Nephron (organoid): ENCODE measurements at regions not wholly inside any gene's neighbourhood (a gene's known extent, or its start where the extent isn't known, plus 50 kb on each side); places are given as distances from the start of the nearest gene placed in this dataset.

Source experiments
- H3K27ac Mint-ChIP-seq, 3 experiments: 2 replicates each; pipeline ENCODE4 v1.8.0; 2020; ENCODE audit warnings: mixed read lengths in 3 of 3, mild to moderate bottlenecking in 2 of 3, moderate library complexity in 1 of 3
- H3K27me3 Mint-ChIP-seq: 2 replicates; pipeline ENCODE4 v1.8.0; 2021; ENCODE audit warnings: low read depth, mild to moderate bottlenecking, moderate library complexity, mixed read lengths
- H3K36me3 Mint-ChIP-seq: 2 replicates; pipeline ENCODE4 v1.8.0; 2020; ENCODE audit warnings: low read depth, mixed read lengths
- H3K4me1 Mint-ChIP-seq: 2 replicates; pipeline ENCODE4 v1.8.0; 2020; ENCODE audit warnings: mixed read lengths
- H3K4me3 Mint-ChIP-seq, 3 experiments: 2 replicates each; pipeline ENCODE4 v1.8.0; 2020; ENCODE audit warnings: mild to moderate bottlenecking in 3 of 3, mixed read lengths in 3 of 3, moderate library complexity in 2 of 3
- H3K9me3 Mint-ChIP-seq: 2 replicates; pipeline ENCODE4 v1.8.0; 2020; ENCODE audit warnings: mixed read lengths
- CTCF ChIP-seq, 3 experiments: fragments of 200-600 bp; sonication (generic); IDR thresholded peaks; one replicate each; pipeline ENCODE4 v1.5.0; 2021; ENCODE audit warnings: antibody characterized with exemption in 3 of 3; ENCODE audit not compliant: unreplicated experiment in 3 of 3

DNA sequence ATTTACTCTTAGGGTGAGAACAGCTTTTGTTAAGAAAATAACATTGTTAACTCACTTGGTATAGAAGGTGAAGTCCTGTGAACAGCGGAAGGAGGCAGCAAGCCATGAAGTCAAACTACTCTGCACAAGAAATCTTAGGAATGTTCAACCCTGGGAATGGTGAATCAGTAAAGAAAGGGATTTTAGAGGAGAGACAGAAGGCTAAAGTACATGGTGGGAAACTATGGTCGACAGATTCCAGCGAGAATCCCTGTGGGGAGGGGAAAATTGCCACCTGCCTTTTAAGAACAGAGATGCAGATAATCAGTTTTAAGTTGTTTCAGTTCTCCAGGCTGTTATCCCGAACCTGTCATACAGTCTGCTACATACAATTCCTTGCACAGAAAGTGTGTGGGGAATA is 63.2 kb upstream of the PTPRR start:
- Mint-ChIP-seq H3K27ac (peak overlapping the region; percentile 24 to 92 (median 67)), H3K36me3 (no peaks in the 10 kb centered on the region), H3K4me3 (no peak overlapping the region), H3K27me3 (no peaks in the 10 kb centered on the region), H3K4me1 (peaks cover 12% of the 10 kb centered on the region), H3K9me3 (no peaks in the 10 kb centered on the region)
- TF ChIP-seq CTCF (IDR thresholded peaks at IDR 0.05; ENCODE audit: unreplicated experiment in 3 of 3), result no peak

DNA sequence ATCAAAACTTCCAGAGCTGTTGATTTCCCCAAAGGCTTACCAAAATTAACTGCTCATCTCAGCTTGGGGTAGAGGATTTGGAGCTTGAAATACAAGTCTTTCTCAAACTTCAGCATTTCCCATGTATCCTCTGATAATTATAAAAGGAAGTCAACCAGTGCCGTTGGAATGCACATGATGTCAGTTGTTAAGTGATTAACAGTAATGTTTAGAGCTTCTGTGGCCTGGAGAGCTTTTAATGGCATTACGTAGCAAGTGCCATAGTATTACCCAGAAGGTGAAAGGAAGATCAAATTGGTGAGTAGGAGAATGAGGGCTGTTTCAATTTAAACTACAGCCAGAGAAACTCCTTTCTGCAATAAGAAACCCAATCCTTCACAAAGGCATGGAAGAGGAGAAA is 62.5 kb upstream of the PTPRR start:
- Mint-ChIP-seq H3K27me3 (no peaks in the 10 kb centered on the region), H3K9me3 (no peaks in the 10 kb centered on the region), H3K4me1 (peaks cover 12% of the 10 kb centered on the region), H3K36me3 (no peaks in the 10 kb centered on the region), H3K4me3 (no peak overlapping the region), H3K27ac (peak overlapping the region; percentile 24 to 92 (median 45))
- TF ChIP-seq CTCF (IDR thresholded peaks at IDR 0.05; ENCODE audit: unreplicated experiment in 3 of 3), result no peak

GRCh38 chr12:70982286-70982685 is 61.7 kb upstream of the PTPRR start:
- H3K4me1 Mint-ChIP-seq, result peaks cover 12% of the 10 kb centered on the region
- no peak overlapping the region for H3K4me3 Mint-ChIP-seq
- H3K9me3 Mint-ChIP-seq, result no peaks in the 10 kb centered on the region
- TF ChIP-seq CTCF (IDR thresholded peaks at IDR 0.05; ENCODE audit: unreplicated experiment in 3 of 3), result no peak
- H3K36me3 Mint-ChIP-seq, result no peaks in the 10 kb centered on the region
- no peak overlapping the region for H3K27ac Mint-ChIP-seq
- no peaks in the 10 kb centered on the region for H3K27me3 Mint-ChIP-seq

- Mint-ChIP-seq H3K27me3 (no peaks in the 10 kb centered on the region), H3K4me1 (peaks cover 19% of the 10 kb centered on the region), H3K9me3 (no peaks in the 10 kb centered on the region), H3K27ac (peak overlapping the region in 1 of 3 experiments; percentile 44), H3K4me3 (no peak overlapping the region), H3K36me3 (no peaks in the 10 kb centered on the region)
- no peak for TF ChIP-seq CTCF (IDR thresholded peaks at IDR 0.05; ENCODE audit: unreplicated experiment in 3 of 3)
These were observed 50.7 kb upstream of the PTPRR start for GRCh38 chr12:70971001-70971794.
